ENCODE measurements at regions not wholly inside any gene's neighbourhood (a gene's known extent, or its start where the extent isn't known, plus 50 kb on each side); places are given as distances from the start of the nearest gene placed in this dataset.

DNA sequence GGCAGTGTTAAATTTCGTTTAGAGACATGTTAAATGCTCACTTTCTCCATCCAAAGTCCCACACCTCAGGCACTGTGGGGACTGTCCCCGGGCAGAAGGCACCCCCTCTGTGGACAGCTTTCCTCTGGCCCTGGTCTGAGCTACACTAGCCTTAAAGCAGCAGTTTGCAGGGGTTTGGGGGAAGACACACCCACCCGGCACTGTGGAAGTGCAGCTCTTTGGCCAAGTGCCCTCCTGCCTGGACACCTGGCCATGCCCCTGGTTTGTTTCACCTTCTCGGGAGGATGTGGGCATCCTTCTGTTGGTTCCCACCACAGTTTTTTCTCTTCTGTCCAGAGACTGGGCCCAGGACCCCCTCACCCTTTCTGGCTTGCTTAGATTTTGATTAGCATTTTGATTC is 1254.7 kb downstream of the BRD1 start:
- TF ChIP-seq, protein P1, sequence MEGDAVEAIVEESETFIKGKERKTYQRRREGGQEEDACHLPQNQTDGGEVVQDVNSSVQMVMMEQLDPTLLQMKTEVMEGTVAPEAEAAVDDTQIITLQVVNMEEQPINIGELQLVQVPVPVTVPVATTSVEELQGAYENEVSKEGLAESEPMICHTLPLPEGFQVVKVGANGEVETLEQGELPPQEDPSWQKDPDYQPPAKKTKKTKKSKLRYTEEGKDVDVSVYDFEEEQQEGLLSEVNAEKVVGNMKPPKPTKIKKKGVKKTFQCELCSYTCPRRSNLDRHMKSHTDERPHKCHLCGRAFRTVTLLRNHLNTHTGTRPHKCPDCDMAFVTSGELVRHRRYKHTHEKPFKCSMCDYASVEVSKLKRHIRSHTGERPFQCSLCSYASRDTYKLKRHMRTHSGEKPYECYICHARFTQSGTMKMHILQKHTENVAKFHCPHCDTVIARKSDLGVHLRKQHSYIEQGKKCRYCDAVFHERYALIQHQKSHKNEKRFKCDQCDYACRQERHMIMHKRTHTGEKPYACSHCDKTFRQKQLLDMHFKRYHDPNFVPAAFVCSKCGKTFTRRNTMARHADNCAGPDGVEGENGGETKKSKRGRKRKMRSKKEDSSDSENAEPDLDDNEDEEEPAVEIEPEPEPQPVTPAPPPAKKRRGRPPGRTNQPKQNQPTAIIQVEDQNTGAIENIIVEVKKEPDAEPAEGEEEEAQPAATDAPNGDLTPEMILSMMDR (conservative IDR thresholded peaks at IDR 0.05): no peak
- no peak overlapping the region for H3K27ac ChIP-seq

DNA sequence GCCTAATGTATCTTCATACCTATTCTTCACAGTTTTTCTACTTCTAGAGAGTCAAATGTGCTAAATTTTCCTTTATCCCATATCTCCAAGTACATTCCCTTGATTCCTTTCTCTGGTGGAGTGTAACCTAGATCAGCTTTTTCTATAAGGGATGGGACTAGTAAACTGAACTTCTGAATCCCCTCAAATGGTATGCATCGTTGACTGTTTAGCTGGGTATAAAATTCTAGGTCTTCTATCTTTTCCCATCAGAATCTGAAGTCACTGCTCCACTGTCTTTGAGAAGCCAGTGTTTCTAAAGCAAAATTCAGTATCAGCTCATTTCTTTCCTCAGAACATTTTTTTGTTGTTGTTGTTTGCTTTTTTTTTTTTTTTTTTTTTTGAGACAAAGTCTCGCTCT is 1256.8 kb downstream of the BRD1 start:
- TF ChIP-seq, protein P1 (conservative IDR thresholded peaks at IDR 0.05): no peak
- H3K27ac ChIP-seq: no peak overlapping the region

DNA sequence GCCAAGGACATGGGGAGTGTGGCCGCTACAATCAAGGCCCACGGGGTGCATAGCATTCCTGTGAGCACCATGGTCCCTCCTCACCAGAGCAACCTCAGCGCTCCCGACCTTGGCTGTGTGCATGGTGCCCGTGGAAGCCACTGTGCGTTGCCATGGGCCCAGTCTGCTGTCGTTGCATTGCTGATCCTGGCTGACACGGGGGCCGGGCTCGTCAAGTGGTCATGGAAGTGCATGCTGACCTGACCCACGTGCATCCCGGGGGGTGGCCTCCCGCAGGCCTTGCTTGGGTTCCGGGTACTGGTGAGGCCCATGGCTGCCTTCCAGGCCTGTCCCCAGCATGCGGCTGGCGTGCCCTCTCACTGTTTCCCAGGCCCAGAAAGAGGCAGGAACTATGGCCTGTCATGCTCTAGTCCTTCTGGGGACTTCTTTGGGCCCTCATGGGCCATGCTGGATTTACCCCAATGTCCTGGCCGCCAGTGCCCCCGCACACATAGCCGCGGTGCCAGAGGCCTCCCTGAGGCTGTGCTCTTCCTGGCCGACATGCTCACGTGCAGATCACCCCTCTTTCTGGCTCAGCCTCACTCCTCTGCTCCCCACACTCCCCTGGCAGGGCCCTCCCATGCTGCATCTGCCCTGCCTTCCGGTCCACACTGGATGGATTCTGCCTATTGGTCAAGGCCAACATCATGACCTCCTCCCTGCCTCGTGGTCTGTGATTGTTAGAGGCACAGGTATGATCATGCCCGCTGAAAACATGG is 1258.0 kb downstream of the BRD1 start:
- no peak overlapping the region for H3K27ac ChIP-seq
- TF ChIP-seq, protein P1 (conservative IDR thresholded peaks at IDR 0.05): no peak

DNA sequence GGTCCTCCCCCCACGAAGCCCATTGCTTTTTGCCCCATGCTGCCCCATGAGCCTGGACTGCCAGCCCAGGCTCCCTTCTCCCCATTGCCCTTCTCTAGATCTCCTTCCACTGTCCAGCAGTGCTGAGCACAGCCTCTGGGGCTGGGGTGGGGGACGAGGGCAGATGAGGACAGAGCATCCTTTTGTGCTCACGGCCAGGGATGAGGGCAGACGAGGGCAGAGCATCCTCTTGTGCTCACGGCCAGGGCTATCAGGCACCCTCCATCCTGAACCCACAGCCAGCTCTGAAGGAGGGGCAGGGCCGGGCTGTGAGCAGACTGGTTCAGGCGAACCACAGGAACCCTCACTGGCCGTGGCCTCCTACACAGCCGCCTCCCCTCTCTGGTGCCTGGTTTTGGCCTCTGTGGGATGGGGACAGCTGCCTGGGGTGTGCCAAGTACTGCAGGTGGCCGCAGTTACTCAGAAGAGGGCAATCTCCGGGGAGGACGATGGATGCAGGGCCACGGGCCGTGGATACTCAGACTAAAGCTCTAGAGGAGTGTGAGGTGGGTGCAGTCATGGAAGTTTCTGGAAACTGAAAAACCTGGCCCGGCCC is 1258.8 kb downstream of the BRD1 start:
- no peak overlapping the region for H3K27ac ChIP-seq
- TF ChIP-seq, protein P1 (conservative IDR thresholded peaks at IDR 0.05): no peak

DNA sequence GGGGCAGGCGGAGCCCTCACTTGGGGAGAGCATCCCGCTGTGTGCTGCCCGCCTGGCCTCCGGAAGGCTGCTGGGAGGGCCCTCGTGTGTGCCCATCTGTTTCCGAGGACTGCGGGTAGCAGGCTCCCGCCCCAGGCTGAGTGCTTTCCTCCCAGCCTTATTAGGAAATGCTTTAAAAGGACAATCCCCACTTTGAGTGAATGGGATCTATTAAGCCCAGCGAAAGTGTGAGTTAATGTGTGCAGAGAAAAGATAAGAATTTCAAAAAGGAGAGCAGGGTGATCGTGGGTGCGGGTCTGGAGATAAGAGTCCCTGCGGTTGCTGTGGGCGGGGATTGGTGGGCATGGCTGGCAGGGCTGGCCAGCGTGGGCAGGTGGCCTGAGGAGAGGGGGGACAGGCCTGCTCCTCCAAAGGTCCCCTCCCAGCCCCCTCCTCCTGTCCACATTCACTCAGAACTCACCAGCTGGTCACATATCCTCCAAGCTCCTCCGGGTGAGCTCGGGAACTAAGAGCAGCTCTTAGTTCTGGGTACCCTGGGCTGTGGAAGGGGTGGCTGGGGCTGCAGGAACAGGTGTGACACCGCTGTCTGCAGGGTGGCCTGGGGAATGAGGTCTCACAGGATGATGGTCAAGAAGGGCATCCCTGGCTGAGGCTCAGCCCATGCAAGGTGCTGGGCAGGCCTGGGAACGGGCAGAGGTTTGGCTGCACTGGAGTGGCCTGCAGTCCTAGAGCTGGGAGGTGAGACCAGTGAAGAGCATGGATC is 1260.3 kb downstream of the BRD1 start:
- TF ChIP-seq, protein P1 (conservative IDR thresholded peaks at IDR 0.05): no peak
- no peak overlapping the region for H3K27ac ChIP-seq

DNA sequence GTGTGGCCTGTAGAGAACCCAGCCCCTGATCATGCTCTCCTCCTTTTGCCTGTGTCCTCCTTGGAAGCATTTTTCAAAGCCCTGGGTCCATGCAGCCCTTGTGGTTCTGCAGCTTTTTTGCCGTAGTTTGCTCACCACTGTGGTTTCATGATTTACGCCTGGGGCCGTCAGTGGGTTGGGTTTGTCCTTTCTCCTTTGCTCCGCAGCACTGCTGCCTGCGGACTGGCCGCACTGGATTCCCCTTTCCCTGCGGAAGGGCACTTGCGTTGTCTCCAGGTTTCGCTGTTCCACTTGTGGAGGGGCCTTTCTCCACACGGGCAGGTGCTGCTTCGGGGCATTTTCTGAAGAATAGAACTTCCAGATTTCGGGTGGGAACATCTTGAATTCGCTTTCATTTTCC is 1260.9 kb downstream of the BRD1 start:
- no peak overlapping the region for H3K27ac ChIP-seq
- TF ChIP-seq, protein P1 (conservative IDR thresholded peaks at IDR 0.05): no peak

DNA sequence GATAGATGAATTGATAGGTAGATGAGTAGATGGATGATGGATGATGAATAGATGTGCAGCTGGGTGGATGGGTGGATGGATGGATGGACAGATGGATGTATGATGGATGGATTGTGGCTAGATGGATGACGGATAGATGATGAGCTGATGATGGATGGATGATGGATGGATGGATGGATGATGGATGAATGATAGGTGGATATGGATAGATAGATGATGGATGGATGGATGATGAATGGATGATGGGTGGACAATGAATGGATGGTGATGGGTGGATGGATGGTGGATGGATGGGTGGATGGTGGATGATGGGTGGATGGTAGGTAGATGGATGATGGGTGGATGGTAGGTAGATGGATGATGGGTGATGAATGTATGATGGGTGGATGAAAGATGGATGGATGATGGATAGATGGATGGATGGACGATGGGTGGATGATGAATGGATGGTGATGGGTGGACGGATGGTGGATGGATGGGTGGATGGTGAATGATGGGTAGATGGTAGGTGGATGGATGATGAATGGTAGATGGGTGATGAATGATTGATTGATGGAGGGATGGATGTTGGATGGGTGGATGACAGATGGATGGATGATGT is 1261.7 kb downstream of the BRD1 start:
- TF ChIP-seq, protein P1 (conservative IDR thresholded peaks at IDR 0.05): no peak
- H3K27ac ChIP-seq: no peak overlapping the region

Measured in VCaP (cell line).